HepG2 (cell line): ENCODE measurements at regions not wholly inside any gene's neighbourhood (a gene's known extent, or its start where the extent isn't known, plus 50 kb on each side); places are given as distances from the start of the nearest gene placed in this dataset.

Source experiments
- JUN ChIP-seq: sonication (generic); formaldehyde crosslinking; IDR thresholded peaks from 2 replicates; pipeline ENCODE4 v1.4.0; 2020; ENCODE audit warnings: mild to moderate bottlenecking, missing genetic modification reagents
- ZFP62 ChIP-seq: sonication (generic); formaldehyde crosslinking; IDR thresholded peaks from 2 replicates; pipeline ENCODE4 v1.4.0; 2020; ENCODE audit warnings: missing genetic modification reagents
- ZNF441 ChIP-seq: sonication (generic); formaldehyde crosslinking; IDR thresholded peaks from 2 replicates; pipeline ENCODE4 v1.7.0; 2021; ENCODE audit warnings: missing genetic modification reagents, borderline replicate concordance
- ZNF780A ChIP-seq: sonication (generic); formaldehyde crosslinking; IDR thresholded peaks from 2 replicates; pipeline ENCODE4 v1.8.0; 2022; ENCODE audit warnings: mild to moderate bottlenecking, missing genetic modification reagents, moderate library complexity
- TF ChIP-seq, protein P1 (sequence below): IDR thresholded peaks from 2 replicates; pipeline ENCODE4 v1.6.1; 2016; ENCODE audit warnings: missing compliant biosample characterization, missing genetic modification reagents, borderline replicate concordance
- TF ChIP-seq, protein P2 (sequence below): sonication (generic); formaldehyde crosslinking; IDR thresholded peaks from 2 replicates; pipeline ENCODE4 v1.5.1; 2020; ENCODE audit warnings: mild to moderate bottlenecking, missing genetic modification reagents, moderate library complexity
- TF ChIP-seq, protein P3 (sequence below): sonication (generic); formaldehyde crosslinking; IDR thresholded peaks from 2 replicates; pipeline ENCODE4 v1.5.0; 2020; ENCODE audit warnings: missing genetic modification reagents
- TF ChIP-seq, protein P4 (sequence below): sonication (generic); formaldehyde crosslinking; IDR thresholded peaks from 2 replicates; pipeline ENCODE4 v1.4.0; 2020; ENCODE audit warnings: mild to moderate bottlenecking, missing genetic modification reagents

DNA sequence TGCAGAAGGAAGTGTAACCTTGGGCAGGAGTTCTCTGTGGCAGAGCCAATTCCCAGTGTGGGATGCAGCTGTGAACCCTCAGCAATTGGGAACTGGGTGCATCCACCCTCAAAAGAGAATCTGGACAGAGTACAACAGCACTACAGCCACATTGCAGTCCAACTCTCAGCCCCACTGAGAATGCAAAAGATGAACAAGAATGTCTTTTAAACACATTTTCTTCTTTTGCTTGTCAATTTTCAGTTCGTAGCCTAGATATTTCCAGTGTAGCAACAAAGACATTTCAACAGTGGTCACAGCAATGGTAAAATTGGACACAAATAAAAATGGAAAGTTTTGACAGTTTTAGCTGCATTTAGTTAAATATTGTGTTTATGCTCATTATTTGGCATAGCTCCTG, 114.0 kb upstream of the APP start (continued):
- TF ChIP-seq, protein P1, sequence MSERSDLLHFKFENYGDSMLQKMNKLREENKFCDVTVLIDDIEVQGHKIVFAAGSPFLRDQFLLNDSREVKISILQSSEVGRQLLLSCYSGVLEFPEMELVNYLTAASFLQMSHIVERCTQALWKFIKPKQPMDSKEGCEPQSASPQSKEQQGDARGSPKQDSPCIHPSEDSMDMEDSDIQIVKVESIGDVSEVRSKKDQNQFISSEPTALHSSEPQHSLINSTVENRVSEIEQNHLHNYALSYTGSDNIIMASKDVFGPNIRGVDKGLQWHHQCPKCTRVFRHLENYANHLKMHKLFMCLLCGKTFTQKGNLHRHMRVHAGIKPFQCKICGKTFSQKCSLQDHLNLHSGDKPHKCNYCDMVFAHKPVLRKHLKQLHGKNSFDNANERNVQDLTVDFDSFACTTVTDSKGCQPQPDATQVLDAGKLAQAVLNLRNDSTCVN (CRISPR knock-in tag), result no peak
- TF ChIP-seq ZNF441 (CRISPR knock-in tag), result no peak
- TF ChIP-seq, protein P2, sequence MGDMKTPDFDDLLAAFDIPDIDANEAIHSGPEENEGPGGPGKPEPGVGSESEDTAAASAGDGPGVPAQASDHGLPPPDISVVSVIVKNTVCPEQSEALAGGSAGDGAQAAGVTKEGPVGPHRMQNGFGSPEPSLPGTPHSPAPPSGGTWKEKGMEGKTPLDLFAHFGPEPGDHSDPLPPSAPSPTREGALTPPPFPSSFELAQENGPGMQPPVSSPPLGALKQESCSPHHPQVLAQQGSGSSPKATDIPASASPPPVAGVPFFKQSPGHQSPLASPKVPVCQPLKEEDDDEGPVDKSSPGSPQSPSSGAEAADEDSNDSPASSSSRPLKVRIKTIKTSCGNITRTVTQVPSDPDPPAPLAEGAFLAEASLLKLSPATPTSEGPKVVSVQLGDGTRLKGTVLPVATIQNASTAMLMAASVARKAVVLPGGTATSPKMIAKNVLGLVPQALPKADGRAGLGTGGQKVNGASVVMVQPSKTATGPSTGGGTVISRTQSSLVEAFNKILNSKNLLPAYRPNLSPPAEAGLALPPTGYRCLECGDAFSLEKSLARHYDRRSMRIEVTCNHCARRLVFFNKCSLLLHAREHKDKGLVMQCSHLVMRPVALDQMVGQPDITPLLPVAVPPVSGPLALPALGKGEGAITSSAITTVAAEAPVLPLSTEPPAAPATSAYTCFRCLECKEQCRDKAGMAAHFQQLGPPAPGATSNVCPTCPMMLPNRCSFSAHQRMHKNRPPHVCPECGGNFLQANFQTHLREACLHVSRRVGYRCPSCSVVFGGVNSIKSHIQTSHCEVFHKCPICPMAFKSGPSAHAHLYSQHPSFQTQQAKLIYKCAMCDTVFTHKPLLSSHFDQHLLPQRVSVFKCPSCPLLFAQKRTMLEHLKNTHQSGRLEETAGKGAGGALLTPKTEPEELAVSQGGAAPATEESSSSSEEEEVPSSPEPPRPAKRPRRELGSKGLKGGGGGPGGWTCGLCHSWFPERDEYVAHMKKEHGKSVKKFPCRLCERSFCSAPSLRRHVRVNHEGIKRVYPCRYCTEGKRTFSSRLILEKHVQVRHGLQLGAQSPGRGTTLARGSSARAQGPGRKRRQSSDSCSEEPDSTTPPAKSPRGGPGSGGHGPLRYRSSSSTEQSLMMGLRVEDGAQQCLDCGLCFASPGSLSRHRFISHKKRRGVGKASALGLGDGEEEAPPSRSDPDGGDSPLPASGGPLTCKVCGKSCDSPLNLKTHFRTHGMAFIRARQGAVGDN, result no peak
- TF ChIP-seq ZFP62, result no peak
- TF ChIP-seq, protein P3, sequence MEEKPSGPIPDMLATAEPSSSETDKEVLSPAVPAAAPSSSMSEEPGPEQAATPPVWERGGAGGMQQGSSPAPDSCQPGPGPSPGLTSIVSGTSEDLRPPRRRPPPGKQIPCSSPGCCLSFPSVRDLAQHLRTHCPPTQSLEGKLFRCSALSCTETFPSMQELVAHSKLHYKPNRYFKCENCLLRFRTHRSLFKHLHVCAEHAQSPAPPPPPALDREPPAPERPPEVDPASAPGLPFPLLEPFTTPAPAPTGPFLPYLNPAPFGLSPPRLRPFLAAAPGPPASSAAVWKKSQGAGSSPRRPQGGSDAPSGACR (CRISPR knock-in tag), result no peak
- TF ChIP-seq, protein P4, sequence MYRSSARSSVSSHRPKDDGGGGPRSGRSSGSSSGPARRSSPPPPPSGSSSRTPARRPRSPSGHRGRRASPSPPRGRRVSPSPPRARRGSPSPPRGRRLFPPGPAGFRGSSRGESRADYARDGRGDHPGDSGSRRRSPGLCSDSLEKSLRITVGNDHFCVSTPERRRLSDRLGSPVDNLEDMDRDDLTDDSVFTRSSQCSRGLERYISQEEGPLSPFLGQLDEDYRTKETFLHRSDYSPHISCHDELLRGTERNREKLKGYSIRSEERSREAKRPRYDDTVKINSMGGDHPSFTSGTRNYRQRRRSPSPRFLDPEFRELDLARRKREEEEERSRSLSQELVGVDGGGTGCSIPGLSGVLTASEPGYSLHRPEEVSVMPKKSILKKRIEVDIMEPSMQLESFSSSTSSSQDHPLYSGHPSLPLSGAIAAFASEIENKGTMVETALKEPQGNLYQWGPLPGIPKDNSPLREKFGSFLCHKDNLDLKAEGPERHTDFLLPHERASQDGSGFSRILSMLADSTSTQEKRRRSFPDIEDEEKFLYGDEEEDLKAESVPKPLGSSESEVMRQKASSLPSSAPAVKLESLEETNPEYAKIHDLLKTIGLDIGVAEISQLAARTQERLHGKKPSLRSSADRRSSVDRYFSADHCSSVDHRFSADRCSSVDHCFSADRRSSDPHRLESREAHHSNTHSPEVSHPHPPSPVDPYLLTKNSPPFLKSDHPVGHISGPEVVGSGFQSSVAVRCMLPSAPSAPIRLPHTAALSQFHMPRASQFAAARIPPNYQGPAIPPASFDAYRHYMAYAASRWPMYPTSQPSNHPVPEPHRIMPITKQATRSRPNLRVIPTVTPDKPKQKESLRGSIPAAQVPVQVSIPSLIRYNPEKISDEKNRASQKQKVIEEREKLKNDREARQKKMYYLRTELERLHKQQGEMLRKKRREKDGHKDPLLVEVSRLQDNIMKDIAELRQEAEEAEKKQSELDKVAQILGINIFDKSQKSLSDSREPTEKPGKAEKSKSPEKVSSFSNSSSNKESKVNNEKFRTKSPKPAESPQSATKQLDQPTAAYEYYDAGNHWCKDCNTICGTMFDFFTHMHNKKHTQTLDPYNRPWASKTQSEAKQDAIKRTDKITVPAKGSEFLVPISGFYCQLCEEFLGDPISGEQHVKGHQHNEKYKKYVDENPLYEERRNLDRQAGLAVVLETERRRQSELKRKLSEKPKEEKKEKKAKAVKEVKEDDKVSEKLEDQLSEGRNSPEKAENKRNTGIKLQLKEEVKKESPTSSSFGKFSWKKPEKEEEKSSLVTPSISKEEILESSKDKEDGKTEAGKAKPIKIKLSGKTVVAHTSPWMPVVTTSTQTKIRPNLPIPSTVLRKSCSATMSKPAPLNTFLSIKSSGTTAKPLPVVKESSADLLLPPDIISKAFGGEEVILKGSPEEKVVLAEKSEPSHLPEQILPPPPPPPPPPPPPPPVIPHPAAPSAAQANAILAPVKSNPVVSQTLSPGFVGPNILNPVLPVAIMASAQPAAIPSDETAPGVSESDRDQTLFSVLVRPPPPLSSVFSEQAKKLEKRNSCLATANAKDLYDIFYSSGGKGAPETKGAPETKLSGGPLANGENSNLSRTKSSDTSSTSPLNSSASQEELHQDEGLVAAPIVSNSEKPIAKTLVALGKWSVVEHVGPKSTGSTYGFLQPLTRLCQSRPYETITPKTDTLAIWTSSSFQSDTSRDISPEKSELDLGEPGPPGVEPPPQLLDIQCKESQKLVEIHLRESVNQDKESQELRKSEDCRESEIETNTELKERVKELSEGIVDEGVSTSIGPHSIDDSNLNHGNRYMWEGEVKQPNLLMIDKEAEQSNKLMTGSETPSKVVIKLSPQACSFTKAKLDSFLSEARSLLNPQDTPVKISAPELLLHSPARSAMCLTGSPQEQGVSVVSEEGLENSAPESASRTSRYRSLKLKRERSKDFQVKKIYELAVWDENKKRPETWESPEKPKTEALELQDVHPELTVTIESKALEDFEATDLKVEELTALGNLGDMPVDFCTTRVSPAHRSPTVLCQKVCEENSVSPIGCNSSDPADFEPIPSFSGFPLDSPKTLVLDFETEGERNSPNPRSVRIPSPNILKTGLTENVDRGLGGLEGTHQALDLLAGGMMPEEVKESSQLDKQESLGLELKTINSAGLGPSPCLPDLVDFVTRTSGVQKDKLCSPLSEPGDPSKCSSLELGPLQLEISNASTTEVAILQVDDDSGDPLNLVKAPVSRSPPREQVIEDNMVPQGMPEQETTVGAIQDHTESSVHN (CRISPR knock-in tag), result no peak
- TF ChIP-seq ZNF780A (CRISPR knock-in tag), result no peak
- no peak for TF ChIP-seq JUN (CRISPR knock-in tag)
